ENCODE measurements at regions not wholly inside any gene's neighbourhood (a gene's known extent, or its start where the extent isn't known, plus 50 kb on each side); places are given as distances from the start of the nearest gene placed in this dataset.
A peak's percentile ranks its signal among the peaks of the same experiment; 100 is the strongest.
"Not testable (repeated sequence)": the region's sequence is repeated elsewhere in the genome, so short reads cannot be mapped to it uniquely, and the experiment has no call there.

- not testable (repeated sequence) for H2AFZ ChIP-seq (ENCODE audit: low read depth, low read length); H3K9me3 ChIP-seq (ENCODE audit: low read length); H3K9me2 ChIP-seq (ENCODE audit: insufficient read depth, low read length); H3K27ac ChIP-seq (ENCODE audit: low read length); H3K9ac ChIP-seq (ENCODE audit: low read length); H3F3A ChIP-seq (ENCODE audit: insufficient read depth, low read length, poor library complexity, severe bottlenecking); H3K36me3 ChIP-seq (ENCODE audit: insufficient read depth, low read length); H3K4me3 ChIP-seq (ENCODE audit: low read length); H3K4me2 ChIP-seq (ENCODE audit: low read length); H3K79me2 ChIP-seq (replicated peaks; ENCODE audit: insufficient read depth, low read length); H4K20me1 ChIP-seq (ENCODE audit: insufficient read depth)
- peaks cover 49% of the 10 kb centered on the region for H3K27me3 ChIP-seq (ENCODE audit: insufficient read depth, low read depth, low read length)
Observed at GRCh38 chr12:54105809-54106208, 52.2 kb downstream of the HOXC4 start.

- H2AFZ ChIP-seq (ENCODE audit: low read depth, low read length); H3F3A ChIP-seq (ENCODE audit: insufficient read depth, low read length, poor library complexity, severe bottlenecking); H4K20me1 ChIP-seq (ENCODE audit: insufficient read depth); H3K9ac ChIP-seq (ENCODE audit: low read length); H3K4me3 ChIP-seq (ENCODE audit: low read length); H3K27ac ChIP-seq (ENCODE audit: low read length); H3K36me3 ChIP-seq (ENCODE audit: insufficient read depth, low read length); H3K9me2 ChIP-seq (ENCODE audit: insufficient read depth, low read length); H3K4me2 ChIP-seq (ENCODE audit: low read length); H3K79me2 ChIP-seq (replicated peaks; ENCODE audit: insufficient read depth, low read length); H3K9me3 ChIP-seq (ENCODE audit: low read length): not testable (repeated sequence)
- peaks cover 48% of the 10 kb centered on the region for H3K27me3 ChIP-seq (ENCODE audit: insufficient read depth, low read depth, low read length)
Observed at GRCh38 chr12:54106252-54106651, 52.6 kb downstream of the HOXC4 start.

- H3K4me3 ChIP-seq (ENCODE audit: low read length); H4K20me1 ChIP-seq (ENCODE audit: insufficient read depth); H3K79me2 ChIP-seq (replicated peaks; ENCODE audit: insufficient read depth, low read length); H3K9ac ChIP-seq (ENCODE audit: low read length); H3F3A ChIP-seq (ENCODE audit: insufficient read depth, low read length, poor library complexity, severe bottlenecking); H3K4me2 ChIP-seq (ENCODE audit: low read length); H3K9me2 ChIP-seq (ENCODE audit: insufficient read depth, low read length); H3K9me3 ChIP-seq (ENCODE audit: low read length); H3K27ac ChIP-seq (ENCODE audit: low read length); H3K36me3 ChIP-seq (ENCODE audit: insufficient read depth, low read length); H2AFZ ChIP-seq (ENCODE audit: low read depth, low read length): not testable (repeated sequence)
- H3K27me3 ChIP-seq (ENCODE audit: insufficient read depth, low read depth, low read length), result peaks cover 52% of the 10 kb centered on the region
- peak; percentile 57 for TF ChIP-seq EZH2 (IDR thresholded peaks at IDR 0.05; ENCODE audit: borderline replicate concordance, insufficient read depth, low read length, poor library complexity, severe bottlenecking)
Observed at GRCh38 chr12:54106803-54107579, 53.4 kb downstream of the HOXC4 start.

GRCh38 chr12:54112336-54112735 is 58.7 kb downstream of the HOXC4 start:
- not testable (repeated sequence) for H3K9ac ChIP-seq (ENCODE audit: low read length); H4K20me1 ChIP-seq (ENCODE audit: insufficient read depth); H2AFZ ChIP-seq (ENCODE audit: low read depth, low read length); H3F3A ChIP-seq (ENCODE audit: insufficient read depth, low read length, poor library complexity, severe bottlenecking); H3K9me2 ChIP-seq (ENCODE audit: insufficient read depth, low read length); H3K36me3 ChIP-seq (ENCODE audit: insufficient read depth, low read length); H3K9me3 ChIP-seq (ENCODE audit: low read length); H3K4me2 ChIP-seq (ENCODE audit: low read length); H3K4me3 ChIP-seq (ENCODE audit: low read length); H3K27ac ChIP-seq (ENCODE audit: low read length); H3K79me2 ChIP-seq (replicated peaks; ENCODE audit: insufficient read depth, low read length)
- H3K27me3 ChIP-seq (ENCODE audit: insufficient read depth, low read depth, low read length), result peaks cover 34% of the 10 kb centered on the region

- H3K27ac ChIP-seq (ENCODE audit: low read length); H3K9me3 ChIP-seq (ENCODE audit: low read length); H3K36me3 ChIP-seq (ENCODE audit: insufficient read depth, low read length); H3K4me3 ChIP-seq (ENCODE audit: low read length); H3K79me2 ChIP-seq (replicated peaks; ENCODE audit: insufficient read depth, low read length); H2AFZ ChIP-seq (ENCODE audit: low read depth, low read length); H3K9me2 ChIP-seq (ENCODE audit: insufficient read depth, low read length); H3K4me2 ChIP-seq (ENCODE audit: low read length); H4K20me1 ChIP-seq (ENCODE audit: insufficient read depth); H3F3A ChIP-seq (ENCODE audit: insufficient read depth, low read length, poor library complexity, severe bottlenecking); H3K9ac ChIP-seq (ENCODE audit: low read length): not testable (repeated sequence)
- peaks cover 15% of the 10 kb centered on the region for H3K27me3 ChIP-seq (ENCODE audit: insufficient read depth, low read depth, low read length)
Observed at GRCh38 chr12:54116055-54116454, 62.4 kb downstream of the HOXC4 start.

GRCh38 chr12:54117392-54117791 is 63.8 kb downstream of the HOXC4 start:
- not testable (repeated sequence) for H2AFZ ChIP-seq (ENCODE audit: low read depth, low read length); H3K9ac ChIP-seq (ENCODE audit: low read length); H3K4me2 ChIP-seq (ENCODE audit: low read length); H3K9me2 ChIP-seq (ENCODE audit: insufficient read depth, low read length); H4K20me1 ChIP-seq (ENCODE audit: insufficient read depth); H3K36me3 ChIP-seq (ENCODE audit: insufficient read depth, low read length); H3K27ac ChIP-seq (ENCODE audit: low read length); H3K4me3 ChIP-seq (ENCODE audit: low read length); H3F3A ChIP-seq (ENCODE audit: insufficient read depth, low read length, poor library complexity, severe bottlenecking); H3K9me3 ChIP-seq (ENCODE audit: low read length); H3K79me2 ChIP-seq (replicated peaks; ENCODE audit: insufficient read depth, low read length)
- peaks cover 17% of the 10 kb centered on the region for H3K27me3 ChIP-seq (ENCODE audit: insufficient read depth, low read depth, low read length)

GRCh38 chr12:54119082-54119481 is 65.4 kb downstream of the HOXC4 start:
- H3F3A ChIP-seq (ENCODE audit: insufficient read depth, low read length, poor library complexity, severe bottlenecking); H3K9me3 ChIP-seq (ENCODE audit: low read length); H2AFZ ChIP-seq (ENCODE audit: low read depth, low read length); H3K4me2 ChIP-seq (ENCODE audit: low read length); H3K4me3 ChIP-seq (ENCODE audit: low read length); H3K9me2 ChIP-seq (ENCODE audit: insufficient read depth, low read length); H3K27ac ChIP-seq (ENCODE audit: low read length); H3K36me3 ChIP-seq (ENCODE audit: insufficient read depth, low read length); H3K79me2 ChIP-seq (replicated peaks; ENCODE audit: insufficient read depth, low read length); H3K9ac ChIP-seq (ENCODE audit: low read length); H4K20me1 ChIP-seq (ENCODE audit: insufficient read depth): not testable (repeated sequence)
- peaks cover 26% of the 10 kb centered on the region for H3K27me3 ChIP-seq (ENCODE audit: insufficient read depth, low read depth, low read length)

- not testable (repeated sequence) for H3K27ac ChIP-seq (ENCODE audit: low read length); H3K4me3 ChIP-seq (ENCODE audit: low read length); H3K36me3 ChIP-seq (ENCODE audit: insufficient read depth, low read length); H3K9me2 ChIP-seq (ENCODE audit: insufficient read depth, low read length); H3F3A ChIP-seq (ENCODE audit: insufficient read depth, low read length, poor library complexity, severe bottlenecking); H3K9ac ChIP-seq (ENCODE audit: low read length); H3K4me2 ChIP-seq (ENCODE audit: low read length); H4K20me1 ChIP-seq (ENCODE audit: insufficient read depth); H2AFZ ChIP-seq (ENCODE audit: low read depth, low read length); H3K9me3 ChIP-seq (ENCODE audit: low read length); H3K79me2 ChIP-seq (replicated peaks; ENCODE audit: insufficient read depth, low read length)
- H3K27me3 ChIP-seq (ENCODE audit: insufficient read depth, low read depth, low read length), result peaks cover 63% of the 10 kb centered on the region
Observed at GRCh38 chr12:54123981-54124380, 64.8 kb downstream of the SMUG1 start.
